Activated T-helper 1 cell treated with anti-CD3 and anti-CD28 coated beads, Interleukin-12 subunit alpha, Interleukin-12 subunit beta, Interleukin-2, Interleukin-4 antibody, amounts not matched to agents 30 ng/mL and 10 ng/mL and 1 ng/mL, durations not matched to agents 14 hours and 24 hours and 36 hours (primary cell): ENCODE measurements at regions not wholly inside any gene's neighbourhood (a gene's known extent, or its start where the extent isn't known, plus 50 kb on each side); places are given as distances from the start of the nearest gene placed in this dataset.
A peak's percentile ranks its signal among the peaks of the same experiment; 100 is the strongest.
"Not testable (repeated sequence)": the region's sequence is repeated elsewhere in the genome, so short reads cannot be mapped to it uniquely, and the experiment has no call there.

ENCODE experiments used
- DNase-seq: peaks from one replicate; pipeline ENCODE4 v3.0.0; 2021; ENCODE audit warnings: low spot score
- H3K27ac Mint-ChIP-seq: one replicate; pipeline ENCODE4 v1.8.0; 2021; ENCODE audit warnings: mild to moderate bottlenecking, mixed read lengths
- H3K27me3 Mint-ChIP-seq: one replicate; pipeline ENCODE4 v1.8.0; 2022; ENCODE audit warnings: mild to moderate bottlenecking, moderate library complexity, mixed read lengths; ENCODE audit not compliant: insufficient read depth
- H3K36me3 Mint-ChIP-seq: one replicate; pipeline ENCODE4 v1.8.0; 2021; ENCODE audit warnings: low read depth, mixed read lengths
- H3K4me1 Mint-ChIP-seq: one replicate; pipeline ENCODE4 v1.8.0; 2021; ENCODE audit warnings: low read depth, mixed read lengths
- H3K4me3 Mint-ChIP-seq: one replicate; pipeline ENCODE4 v1.8.0; 2021; ENCODE audit warnings: mild to moderate bottlenecking, moderate library complexity, mixed read lengths
- H3K9me3 Mint-ChIP-seq: one replicate; pipeline ENCODE4 v1.8.0; 2021; ENCODE audit warnings: mixed read lengths
- intact Hi-C: fragments of 100-400 bp; cut with micrococcal nuclease; formaldehyde crosslinking; loops from one replicate; pipeline ENCODE4 v1.15.1; 2024

DNA sequence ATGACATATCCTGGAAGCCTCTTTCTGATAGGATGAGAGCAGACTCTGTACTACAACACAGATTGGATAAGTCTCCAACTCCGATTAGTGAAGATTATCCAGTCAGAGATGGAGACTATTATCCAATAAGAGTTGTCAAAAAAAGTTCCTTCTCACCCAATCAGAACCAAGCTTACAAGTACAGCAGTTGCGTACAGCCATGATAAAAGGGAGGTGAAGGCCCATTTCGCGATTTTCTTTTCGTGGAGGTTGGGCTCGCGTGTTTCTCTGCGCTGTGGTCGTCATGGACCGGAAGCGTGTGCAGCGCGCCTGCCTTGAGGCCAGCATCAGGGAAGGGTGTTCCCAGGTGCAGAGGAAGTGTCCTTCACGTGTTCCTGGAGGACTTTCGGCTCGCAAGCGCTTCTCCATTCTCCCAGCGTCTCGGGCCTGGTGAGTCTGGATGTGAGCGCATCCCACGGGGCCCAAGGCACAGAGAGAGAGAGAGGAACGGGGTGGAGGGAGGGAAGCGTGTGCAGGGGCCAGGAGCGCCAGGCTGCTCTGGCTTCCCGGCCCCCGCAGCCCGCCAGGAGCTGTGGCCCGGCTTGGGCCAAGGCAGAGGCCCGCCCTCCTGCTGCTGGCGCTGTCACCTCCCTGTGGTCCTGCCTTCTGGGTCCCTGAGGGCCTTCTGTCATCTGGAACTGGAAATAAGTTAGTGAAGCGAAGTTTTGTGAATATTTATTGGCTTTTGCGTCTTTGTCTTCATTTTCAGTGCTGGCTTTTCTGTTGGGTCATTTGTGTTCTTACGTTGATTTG is 53.9 kb downstream of the CDRT15L2 start:
- H3K4me3 Mint-ChIP-seq, H3K4me1 Mint-ChIP-seq, H3K9me3 Mint-ChIP-seq, DNase-seq, H3K27ac Mint-ChIP-seq, H3K36me3 Mint-ChIP-seq, H3K27me3 Mint-ChIP-seq, intact Hi-C loops: not testable (repeated sequence)

DNA sequence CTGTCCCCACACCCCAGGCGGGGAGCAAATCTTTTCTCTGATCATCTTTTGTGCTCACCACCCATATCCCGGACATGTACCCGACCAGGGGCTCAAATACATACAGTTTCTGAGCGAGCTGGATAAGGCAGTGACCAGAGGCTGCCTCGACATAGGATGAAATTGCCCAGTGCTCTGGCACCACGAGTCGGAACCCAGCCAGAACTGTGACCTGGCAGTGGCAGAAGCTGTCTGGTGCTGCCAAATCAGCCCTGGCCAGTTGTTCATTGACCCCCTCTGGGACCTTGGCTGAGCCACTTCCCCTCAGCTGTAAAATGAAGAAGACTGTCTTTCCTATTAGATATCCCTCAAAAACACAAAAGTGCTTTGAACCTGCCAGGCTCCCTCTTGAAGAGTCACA is 60.6 kb downstream of the CDRT15L2 start:
- H3K36me3 Mint-ChIP-seq, H3K9me3 Mint-ChIP-seq, intact Hi-C loops, H3K4me3 Mint-ChIP-seq, H3K27me3 Mint-ChIP-seq, DNase-seq, H3K4me1 Mint-ChIP-seq, H3K27ac Mint-ChIP-seq: not testable (repeated sequence)

DNA sequence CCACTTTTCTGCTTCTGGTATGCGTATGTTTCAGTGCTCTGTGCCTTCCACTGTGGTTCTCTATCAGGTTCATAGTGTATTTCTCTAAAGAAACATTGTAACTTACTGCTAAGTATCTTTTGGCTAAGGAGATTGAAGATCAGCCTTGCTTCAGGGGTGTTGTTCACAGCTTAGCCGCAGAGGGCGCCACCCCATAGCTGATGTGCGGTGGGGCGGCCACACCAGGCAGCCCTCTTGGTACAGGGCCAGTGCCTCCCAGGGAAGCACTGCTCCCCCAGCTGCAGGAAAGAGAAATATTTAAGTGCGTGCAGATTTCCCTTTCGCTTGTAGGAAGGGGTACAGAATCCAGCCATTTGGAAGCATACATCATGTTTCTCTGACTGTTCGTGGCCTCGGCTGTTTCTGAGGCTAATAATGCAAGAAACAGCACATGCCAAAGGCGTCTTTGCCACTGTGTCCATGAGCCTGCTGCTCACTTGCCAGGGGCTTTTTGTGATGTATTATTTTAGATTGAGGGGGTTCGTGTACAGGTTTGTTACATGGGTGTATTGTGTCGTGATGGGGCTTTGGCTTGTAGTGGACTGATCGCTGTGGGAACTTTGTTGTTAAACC is 67.2 kb downstream of the CDRT15L2 start:
- H3K4me3 Mint-ChIP-seq, intact Hi-C loops, H3K27me3 Mint-ChIP-seq, H3K36me3 Mint-ChIP-seq, DNase-seq, H3K27ac Mint-ChIP-seq, H3K9me3 Mint-ChIP-seq: not testable (repeated sequence)
- peaks cover 16% of the 10 kb centered on the region for H3K4me1 Mint-ChIP-seq

DNA sequence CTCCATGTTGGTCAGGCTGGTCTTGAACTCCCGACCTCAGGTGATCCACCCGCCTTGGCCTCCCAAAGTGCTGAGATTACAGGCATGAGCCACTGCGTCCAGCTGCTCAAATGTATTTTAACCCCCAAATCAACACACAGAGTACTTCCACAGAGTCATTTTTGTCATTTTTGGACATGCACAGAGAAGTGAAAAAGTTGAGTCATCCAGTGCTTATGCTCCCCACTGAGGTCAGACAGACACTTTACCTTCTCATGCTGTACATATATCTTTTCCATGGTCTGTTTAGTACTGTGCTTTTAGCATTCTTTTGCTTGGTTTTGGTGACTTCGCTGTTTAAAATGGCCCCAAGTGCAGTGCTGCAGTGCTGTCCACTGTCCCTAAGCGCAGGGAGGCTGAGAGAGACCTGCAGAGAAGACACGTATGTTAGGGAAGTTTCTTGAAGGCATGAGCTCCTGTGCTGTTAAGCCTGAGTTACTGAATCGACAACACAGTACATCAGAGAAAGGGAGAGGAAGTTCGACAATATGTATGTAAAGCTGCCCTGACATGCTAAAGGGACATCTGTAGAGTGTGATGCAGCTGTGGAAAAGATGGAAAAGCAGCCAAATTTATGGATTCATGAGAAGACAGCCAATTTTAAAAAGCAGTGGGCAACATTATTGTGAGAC is 69.7 kb downstream of the CDRT15L2 start:
- intact Hi-C loops, H3K4me3 Mint-ChIP-seq, H3K27ac Mint-ChIP-seq: not testable (repeated sequence)

DNA sequence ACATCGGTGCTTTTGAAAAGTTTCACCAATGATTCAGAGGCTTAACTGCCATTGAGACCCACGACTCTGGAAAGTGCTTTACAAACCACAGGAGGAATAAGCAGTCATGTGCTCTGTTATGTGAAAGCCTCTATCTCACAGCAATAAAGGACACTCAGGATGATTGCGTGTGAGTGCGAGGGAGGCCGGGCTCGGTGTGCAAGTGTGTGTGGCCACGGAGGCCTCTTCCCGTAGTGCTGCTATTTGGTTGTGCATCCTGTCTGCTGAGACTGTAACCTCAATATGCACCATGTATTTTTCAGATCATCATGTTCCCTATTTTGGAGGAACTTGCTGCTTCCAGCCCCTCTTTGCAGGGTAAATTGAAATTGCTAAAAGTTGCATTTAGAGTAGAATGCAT is 71.5 kb downstream of the CDRT15L2 start:
- H3K36me3 Mint-ChIP-seq, H3K27me3 Mint-ChIP-seq, H3K4me3 Mint-ChIP-seq, intact Hi-C loops, DNase-seq, H3K27ac Mint-ChIP-seq, H3K9me3 Mint-ChIP-seq: not testable (repeated sequence)
- peaks cover 19% of the 10 kb centered on the region for H3K4me1 Mint-ChIP-seq

More for the DNA sequence above, 69.7 kb downstream of the CDRT15L2 start:
- not testable (repeated sequence) for H3K9me3 Mint-ChIP-seq, DNase-seq, H3K36me3 Mint-ChIP-seq, H3K27me3 Mint-ChIP-seq
- H3K4me1 Mint-ChIP-seq: peaks cover 19% of the 10 kb centered on the region

DNA sequence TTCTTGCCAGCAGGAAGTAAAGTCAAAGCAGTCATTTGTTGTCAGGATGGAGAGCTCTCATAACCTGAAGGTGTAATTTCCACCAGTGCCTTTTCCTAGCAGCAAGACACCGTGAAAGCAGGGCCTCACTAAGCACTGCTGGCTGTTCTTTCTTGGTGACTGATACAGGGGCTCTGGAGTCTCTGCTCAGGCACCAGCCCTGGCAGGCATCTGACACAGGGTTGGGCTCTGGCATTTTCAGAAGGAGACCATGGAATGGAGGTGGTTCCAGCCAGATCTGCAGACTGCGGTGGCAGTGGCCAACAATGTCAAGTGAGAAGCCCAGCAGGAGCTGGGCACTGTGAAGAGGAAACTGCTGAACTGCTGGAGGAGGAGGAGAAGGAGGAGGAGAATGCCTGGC is 72.2 kb downstream of the CDRT15L2 start:
- H3K27me3 Mint-ChIP-seq, H3K9me3 Mint-ChIP-seq, intact Hi-C loops, H3K36me3 Mint-ChIP-seq, DNase-seq: not testable (repeated sequence)
- H3K27ac Mint-ChIP-seq: peak overlapping the region; percentile 84
- H3K4me3 Mint-ChIP-seq: peak overlapping the region; percentile 59
- H3K4me1 Mint-ChIP-seq: peaks cover 19% of the 10 kb centered on the region

DNA sequence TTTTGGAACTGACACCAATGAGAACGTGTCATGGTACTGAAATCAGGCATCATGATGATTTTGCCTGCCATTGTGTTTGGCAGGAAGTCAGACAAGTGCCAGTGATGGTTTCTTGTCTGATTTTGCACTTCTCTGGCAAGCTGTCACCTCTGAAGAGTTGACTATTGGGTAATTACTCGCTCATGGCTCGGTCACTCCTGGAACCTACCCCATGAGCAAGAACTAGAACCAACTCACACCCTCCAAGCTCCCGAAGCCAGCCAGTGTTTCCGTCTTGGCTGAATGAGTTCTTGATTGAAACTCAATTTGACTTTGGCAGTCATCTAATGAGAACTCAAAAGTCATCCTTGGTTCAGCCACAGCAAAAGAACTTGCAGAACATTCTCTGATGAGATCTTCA is 73.9 kb downstream of the CDRT15L2 start:
- H3K36me3 Mint-ChIP-seq, H3K4me3 Mint-ChIP-seq, DNase-seq, H3K27me3 Mint-ChIP-seq, H3K9me3 Mint-ChIP-seq, H3K27ac Mint-ChIP-seq, intact Hi-C loops: not testable (repeated sequence)
- H3K4me1 Mint-ChIP-seq: peaks cover 19% of the 10 kb centered on the region

DNA sequence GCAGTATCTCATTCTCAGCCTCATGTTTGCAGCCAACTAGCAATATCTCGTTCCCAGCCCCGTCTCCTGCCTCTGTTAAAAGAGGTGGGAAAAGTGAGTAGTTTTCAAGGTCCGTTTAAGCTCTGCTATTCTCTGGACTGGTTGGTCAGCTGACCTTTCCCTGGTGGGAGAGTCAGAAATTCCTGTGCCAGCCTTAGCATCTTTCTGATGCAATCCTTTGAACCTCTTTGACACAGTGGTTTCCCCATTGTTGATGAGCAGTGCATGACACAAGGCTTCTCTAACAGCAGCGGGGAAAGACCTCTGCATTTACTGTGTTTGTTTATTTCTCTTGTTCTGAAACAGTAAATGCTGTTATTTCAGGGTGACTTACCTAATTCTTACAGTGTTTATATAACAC is 74.6 kb downstream of the CDRT15L2 start:
- H3K4me1 Mint-ChIP-seq: peaks cover 17% of the 10 kb centered on the region
- H3K4me3 Mint-ChIP-seq, DNase-seq, H3K9me3 Mint-ChIP-seq, intact Hi-C loops, H3K27me3 Mint-ChIP-seq, H3K36me3 Mint-ChIP-seq, H3K27ac Mint-ChIP-seq: not testable (repeated sequence)

DNA sequence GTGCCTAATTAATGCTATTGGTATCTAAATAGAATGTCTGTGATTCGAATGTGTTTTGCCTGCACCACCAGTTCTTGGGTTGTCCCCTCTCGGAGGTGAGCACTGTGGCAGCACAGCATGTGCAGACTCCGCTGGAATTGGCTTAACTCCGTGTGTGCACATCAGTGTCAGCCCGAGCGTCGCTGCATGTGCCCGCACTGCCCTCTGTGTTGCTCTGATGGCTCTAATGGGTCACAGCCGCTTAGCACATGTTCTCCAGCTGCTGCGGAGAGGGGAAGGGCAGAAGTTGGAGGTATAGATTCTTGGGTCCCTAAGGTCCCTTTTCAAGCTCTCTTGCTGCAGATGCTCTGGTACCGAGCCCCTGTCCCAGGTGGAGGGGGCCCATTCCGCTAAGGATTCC is 75.1 kb downstream of the CDRT15L2 start:
- H3K27me3 Mint-ChIP-seq, intact Hi-C loops, H3K4me3 Mint-ChIP-seq: not testable (repeated sequence)

DNA sequence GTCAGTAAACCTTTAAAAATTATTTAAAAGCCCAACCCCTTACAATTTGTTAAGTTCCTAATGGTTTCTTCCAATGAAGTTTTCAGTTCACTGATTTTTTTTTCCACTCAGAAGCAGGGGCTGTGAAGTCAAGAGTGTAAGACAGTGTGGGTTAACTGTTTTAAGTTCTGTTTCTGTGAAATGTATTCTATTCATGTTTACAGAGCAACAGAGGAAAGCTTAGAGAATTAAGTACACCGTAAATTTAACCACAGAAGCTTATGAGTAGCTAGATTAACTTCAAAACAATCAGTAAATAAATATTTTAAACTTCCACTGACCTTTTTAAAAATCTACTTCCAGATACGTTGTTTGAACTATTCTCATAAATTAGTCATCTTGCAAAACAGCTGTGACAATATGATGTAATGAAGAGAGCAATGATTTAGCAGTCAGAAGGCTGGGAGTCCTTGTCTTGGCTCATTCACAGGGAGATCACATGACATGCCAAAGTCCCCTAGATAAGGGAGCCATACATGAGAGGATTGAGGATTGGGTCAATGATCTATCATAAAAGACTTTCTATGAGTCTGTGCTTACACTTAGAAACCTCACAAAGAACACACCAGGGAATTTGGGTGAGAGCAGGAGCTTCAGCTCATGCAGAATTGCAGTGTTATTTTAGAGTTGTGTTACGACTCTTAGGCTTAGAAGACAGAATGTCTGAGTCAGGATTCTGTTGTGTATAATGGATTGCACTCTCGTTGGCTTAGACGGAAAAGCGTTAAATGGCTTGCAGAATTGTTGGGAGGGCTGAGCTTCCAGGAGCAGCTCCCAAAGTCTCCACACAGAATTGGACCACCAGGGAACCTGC is 85.8 kb downstream of the CDRT15L2 start:
- intact Hi-C loops, H3K27ac Mint-ChIP-seq, H3K4me3 Mint-ChIP-seq, H3K4me1 Mint-ChIP-seq, H3K9me3 Mint-ChIP-seq, H3K27me3 Mint-ChIP-seq, DNase-seq, H3K36me3 Mint-ChIP-seq: not testable (repeated sequence)

More for the DNA sequence above, 75.1 kb downstream of the CDRT15L2 start:
- not testable (repeated sequence) for H3K9me3 Mint-ChIP-seq, DNase-seq, H3K27ac Mint-ChIP-seq, H3K36me3 Mint-ChIP-seq
- H3K4me1 Mint-ChIP-seq: peaks cover 12% of the 10 kb centered on the region

DNA sequence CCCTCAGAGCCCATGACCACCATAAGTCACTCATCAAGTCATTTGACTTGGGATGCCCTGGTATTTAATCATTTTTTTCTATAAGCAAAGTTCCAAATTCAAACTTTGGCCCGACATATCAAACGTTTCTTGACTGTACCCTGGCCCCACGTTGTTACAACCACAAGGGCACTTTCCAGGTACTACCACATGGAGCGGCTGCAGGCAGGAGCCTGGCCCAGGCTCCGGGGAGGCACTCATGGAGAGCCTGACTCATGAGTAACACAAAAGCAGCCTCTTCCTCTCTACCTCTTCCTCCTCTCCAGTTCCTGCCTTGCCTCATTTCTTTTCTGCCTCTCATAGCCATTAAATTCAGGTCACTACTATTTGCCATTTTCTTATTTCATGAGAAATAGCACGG is 87.2 kb downstream of the CDRT15L2 start:
- H3K27ac Mint-ChIP-seq, H3K36me3 Mint-ChIP-seq, intact Hi-C loops, DNase-seq, H3K27me3 Mint-ChIP-seq, H3K9me3 Mint-ChIP-seq, H3K4me3 Mint-ChIP-seq, H3K4me1 Mint-ChIP-seq: not testable (repeated sequence)

DNA sequence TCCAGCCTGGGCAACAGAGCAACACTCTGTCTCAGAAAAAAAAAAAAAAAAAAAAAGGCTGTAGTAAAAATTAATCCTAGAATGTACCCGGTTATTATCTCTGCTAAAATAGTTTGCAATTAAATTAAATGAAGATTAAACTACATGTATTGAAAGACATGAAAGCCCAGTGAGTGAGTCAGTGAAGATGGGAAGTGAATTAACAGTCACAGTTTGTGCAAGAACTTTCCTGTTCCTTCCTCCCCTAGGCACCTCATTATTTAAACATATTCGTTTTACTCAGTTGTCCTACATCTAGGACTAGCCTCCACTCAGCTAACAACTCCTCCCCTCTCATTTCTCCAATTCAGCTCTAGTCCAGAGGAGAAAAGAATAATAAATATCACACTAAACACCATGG is 88.2 kb downstream of the CDRT15L2 start:
- H3K4me1 Mint-ChIP-seq, H3K27ac Mint-ChIP-seq, H3K9me3 Mint-ChIP-seq, H3K4me3 Mint-ChIP-seq, H3K27me3 Mint-ChIP-seq, intact Hi-C loops, DNase-seq, H3K36me3 Mint-ChIP-seq: not testable (repeated sequence)

DNA sequence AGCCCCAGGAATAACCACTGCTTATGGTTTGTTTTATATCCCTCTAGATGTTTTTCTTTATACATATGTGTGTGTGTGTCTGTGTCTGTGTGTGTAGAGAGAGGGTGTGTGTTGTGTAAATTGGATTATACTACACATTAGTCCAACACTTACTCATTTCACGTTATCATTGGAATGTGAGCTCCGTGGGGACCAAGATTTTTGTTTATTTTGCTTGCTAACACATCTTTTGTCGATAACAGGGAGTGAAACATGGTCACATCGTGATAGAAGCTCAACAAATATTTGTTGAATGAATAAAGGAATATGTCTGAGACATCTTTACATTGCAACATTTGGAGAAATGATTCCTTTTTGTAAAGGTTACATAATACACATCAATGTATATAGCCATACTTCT is 88.8 kb downstream of the CDRT15L2 start:
- H3K36me3 Mint-ChIP-seq, intact Hi-C loops, H3K27me3 Mint-ChIP-seq, H3K4me1 Mint-ChIP-seq, H3K9me3 Mint-ChIP-seq, DNase-seq, H3K4me3 Mint-ChIP-seq, H3K27ac Mint-ChIP-seq: not testable (repeated sequence)
